ENCODE measurements at regions not wholly inside any gene's neighbourhood (a gene's known extent, or its start where the extent isn't known, plus 50 kb on each side); places are given as distances from the start of the nearest gene placed in this dataset.

- no TSS peak for BruUV-seq (replicated peaks)
- Histone ChIP-seq H3K18ac (ENCODE audit: low read depth, low read length) (no peak overlapping the region), H3K14ac (replicated peaks; ENCODE audit: low read depth, low read length) (no peak overlapping the region), H3K4me1 (ENCODE audit: control insufficient read depth, insufficient read depth, low read length) (no peaks in the 10 kb centered on the region), H4K8ac (ENCODE audit: low read depth in 2 of 2, low read length in 2 of 2) (no peak overlapping the region), H3K56ac (ENCODE audit: extremely low read depth, insufficient read depth, low read length) (no peak overlapping the region), H3K4me3 (ENCODE audit: insufficient read depth, low read depth, low read length) (no peak overlapping the region), H3K27ac (ENCODE audit: insufficient read depth, low read length) (no peak overlapping the region), H4K91ac (ENCODE audit: insufficient read depth, low read depth, low read length) (no peak overlapping the region), H2AK9ac (replicated peaks; ENCODE audit: low read depth, low read length, poor library complexity) (no peak overlapping the region), H3K9me3 (ENCODE audit: control insufficient read depth, insufficient read depth, low read length) (peaks cover 26% of the 10 kb centered on the region), H2BK120ac (ENCODE audit: low read depth, low read length) (no peak overlapping the region), H2AFZ (replicated peaks; ENCODE audit: low read length, poor library complexity) (no peak overlapping the region), H4K20me1 (ENCODE audit: insufficient read depth, low read length) (no peaks in the 10 kb centered on the region), H3K27me3 (ENCODE audit: control insufficient read depth, insufficient read depth, low read length) (no peaks in the 10 kb centered on the region), H3K36me3 (ENCODE audit: control insufficient read depth, insufficient read depth, low read length) (no peaks in the 10 kb centered on the region), H2AK5ac (ENCODE audit: low read depth, low read length) (no peak overlapping the region), H3K4ac (ENCODE audit: low read depth, low read length) (no peak overlapping the region), H2BK15ac (ENCODE audit: low read depth, low read length) (no peak overlapping the region), H3K9ac (ENCODE audit: low read depth, low read length) (no peak overlapping the region), H3K4me2 (ENCODE audit: low read depth, low read length) (no peak overlapping the region), H2BK20ac (ENCODE audit: low read depth, low read length) (no peak overlapping the region), H2BK5ac (ENCODE audit: low read depth, low read length, poor library complexity, severe bottlenecking) (no peak overlapping the region), H3K9me1 (ENCODE audit: insufficient read depth, low read length) (no peaks in the 10 kb centered on the region), H3K23ac (ENCODE audit: low read depth, low read length) (no peak overlapping the region), H4K5ac (ENCODE audit: low read depth, low read length) (no peak overlapping the region), H3K79me1 (ENCODE audit: low read depth in 1 of 2, low read length in 2 of 2) (no peaks in the 10 kb centered on the region)
- DNase-seq (no peak), ATAC-seq (ENCODE audit: low read depth) (no peak)
- TF ChIP-seq ELK1 (IDR thresholded peaks at IDR 0.05; ENCODE audit: borderline replicate concordance, low read depth, low read length): no peak
- TF ChIP-seq MXI1 (IDR thresholded peaks at IDR 0.05; ENCODE audit: borderline replicate concordance, low read depth, low read length): no peak
- no peak for TF ChIP-seq CEBPB (IDR thresholded peaks at IDR 0.05; ENCODE audit: low read depth, low read length)
- TF ChIP-seq NFE2L2 (IDR thresholded peaks at IDR 0.05; ENCODE audit: low read depth, low read length): no peak
- no peak for TF ChIP-seq FOS (IDR thresholded peaks at IDR 0.05; ENCODE audit: low read depth, low read length)
- no peak for TF ChIP-seq USF2 (IDR thresholded peaks at IDR 0.05; ENCODE audit: low read depth, low read length)
- no peak for TF ChIP-seq POLR2A (IDR thresholded peaks at IDR 0.05; ENCODE audit: low read depth, low read length)
- no peak for TF ChIP-seq MAZ (IDR thresholded peaks at IDR 0.05; ENCODE audit: borderline replicate concordance, low read depth, low read length)
- no peak for TF ChIP-seq RCOR1 (IDR thresholded peaks at IDR 0.05; ENCODE audit: insufficient replicate concordance, low read length)
- TF ChIP-seq RFX5 (IDR thresholded peaks at IDR 0.05; ENCODE audit: low read depth, low read length): no peak
- no peak for TF ChIP-seq MAFK (IDR thresholded peaks at IDR 0.05; ENCODE audit: low read depth, low read length)
- TF ChIP-seq SMC3 (IDR thresholded peaks at IDR 0.05; ENCODE audit: low read depth, low read length): no peak
- no peak for TF ChIP-seq RAD21 (IDR thresholded peaks at IDR 0.05; ENCODE audit: low read length)
- TF ChIP-seq CHD1 (IDR thresholded peaks at IDR 0.05; ENCODE audit: low read depth, low read length): no peak
- no peak for TF ChIP-seq CTCF (conservative IDR thresholded peaks at IDR 0.05; ENCODE audit: low read depth, low read length)
- no peak for TF ChIP-seq BHLHE40 (IDR thresholded peaks at IDR 0.05; ENCODE audit: low read depth, low read length)
- ChIA-PET CTCF (no interaction called here), POLR2A (ENCODE audit: unreplicated experiment) (no interaction called here)
- intact Hi-C loops (cut with micrococcal nuclease): no loop called here
- dilution Hi-C loops (cut with HindIII; ENCODE audit: low sequenced_read_pairs, unreplicated experiment): no loop called here
- in situ Hi-C loops (cut with MboI; ENCODE audit: low sequenced_read_pairs): no loop called here
- WGBS, 2 experiments (ENCODE audit: extremely low coverage in 2 of 2, insufficient read length in 1 of 2): 47% methylated on average over 4 of the region's 6 CpGs; no CpG with 5 or more reads in 1 of the 2 experiments
Measured at GRCh38 chr16:5398203-5398602, 300.6 kb upstream of the EEF2KMT start.
